GM23338 (cell line): ENCODE measurements at regions not wholly inside any gene's neighbourhood (a gene's known extent, or its start where the extent isn't known, plus 50 kb on each side); places are given as distances from the start of the nearest gene placed in this dataset.

Experiments
- ATAC-seq: fragments of 200-7000 bp; cut with Tn5 transposase; 3 replicates; pipeline ENCODE4 v1.9.1; 2020
- DNase-seq: peaks from one replicate; pipeline ENCODE4 v3.0.0-alpha.2; 2015; ENCODE audit warnings: low spot score
- H2AFZ ChIP-seq: fragments of 200-600 bp; sonication (generic); 2 replicates; pipeline ENCODE4 v1.8.0; 2016; ENCODE audit warnings: antibody characterized with exemption, mild to moderate bottlenecking, moderate library complexity
- H3F3A ChIP-seq: fragments of 200-600 bp; sonication (generic); replicated peaks from 2 replicates; pipeline ENCODE4 v1.8.0; 2017; ENCODE audit warnings: antibody characterized with exemption, mixed run types, low read depth
- H3K27ac ChIP-seq: fragments of 200-600 bp; sonication (generic); 2 replicates; pipeline ENCODE4 v1.6.1; 2016; ENCODE audit warnings: low read depth
- H3K27me3 ChIP-seq: fragments of 200-600 bp; sonication (generic); 2 replicates; pipeline ENCODE4 v1.8.0; 2016; ENCODE audit warnings: mild to moderate bottlenecking, mixed run types, moderate library complexity; ENCODE audit not compliant: insufficient read depth
- H3K36me3 ChIP-seq: fragments of 200-600 bp; sonication (generic); 2 replicates; pipeline ENCODE4 v1.8.0; 2016; ENCODE audit warnings: mild to moderate bottlenecking; ENCODE audit not compliant: insufficient read depth
- H3K4me1 ChIP-seq: fragments of 200-600 bp; sonication (generic); 2 replicates; pipeline ENCODE4 v1.8.0; 2016; ENCODE audit warnings: mild to moderate bottlenecking, moderate library complexity; ENCODE audit not compliant: insufficient read depth
- H3K4me2 ChIP-seq: fragments of 200-600 bp; sonication (generic); 2 replicates; pipeline ENCODE4 v1.7.1; 2017; ENCODE audit warnings: mixed run types
- H3K4me3 ChIP-seq: fragments of 200-600 bp; sonication (generic); 2 replicates; pipeline ENCODE4 v1.6.1; 2016; ENCODE audit warnings: mixed run types
- H3K79me2 ChIP-seq: fragments of 200-600 bp; sonication (generic); replicated peaks from 2 replicates; pipeline ENCODE4 v1.8.0; 2017; ENCODE audit warnings: mild to moderate bottlenecking; ENCODE audit not compliant: insufficient read depth
- H3K9me2 ChIP-seq: fragments of 200-600 bp; sonication (generic); 2 replicates; pipeline ENCODE4 v1.8.0; 2017; ENCODE audit not compliant: insufficient read depth
- H4K20me1 ChIP-seq: fragments of 200-600 bp; sonication (generic); replicated peaks from 2 replicates; pipeline ENCODE4 v1.8.0; 2017; ENCODE audit warnings: mild to moderate bottlenecking; ENCODE audit not compliant: insufficient read depth
- H3K27ac Mint-ChIP-seq: 2 replicates; pipeline ENCODE4 v1.8.0; 2020; ENCODE audit warnings: inconsistent platforms, mild to moderate bottlenecking, moderate library complexity, mixed read lengths
- H3K27me3 Mint-ChIP-seq: 3 replicates; pipeline ENCODE4 v1.8.0; 2022; ENCODE audit warnings: low read depth, mild to moderate bottlenecking, moderate library complexity, mixed read lengths, inconsistent platforms; ENCODE audit not compliant: insufficient read depth, poor library complexity
- H3K36me3 Mint-ChIP-seq: 3 replicates; pipeline ENCODE4 v1.8.0; 2021; ENCODE audit warnings: low read depth, mild to moderate bottlenecking, inconsistent platforms, moderate library complexity, mixed read lengths
- H3K4me1 Mint-ChIP-seq: 3 replicates; pipeline ENCODE4 v1.8.0; 2020; ENCODE audit warnings: mild to moderate bottlenecking, inconsistent platforms, mixed read lengths
- H3K4me3 Mint-ChIP-seq: 3 replicates; pipeline ENCODE4 v1.8.0; 2021; ENCODE audit warnings: moderate library complexity, mild to moderate bottlenecking, inconsistent platforms, mixed read lengths
- H3K9me3 Mint-ChIP-seq: 3 replicates; pipeline ENCODE4 v1.8.0; 2020; ENCODE audit warnings: moderate library complexity, mild to moderate bottlenecking, inconsistent platforms, mixed read lengths
- CREB1 ChIP-seq: fragments of 250-450 bp; sonication (Bioruptor Pico); IDR thresholded peaks from 2 replicates; pipeline ENCODE4 v1.5.0; 2020; ENCODE audit warnings: low read depth, mild to moderate bottlenecking, moderate library complexity
- EZH2 ChIP-seq: fragments of 200-600 bp; sonication (generic); IDR thresholded peaks from one replicate; pipeline ENCODE4 v1.8.0; 2017; ENCODE audit warnings: antibody characterized with exemption, mild to moderate bottlenecking, low read depth; ENCODE audit not compliant: unreplicated experiment
- EZH2phosphoT487 ChIP-seq: fragments of 200-600 bp; sonication (generic); IDR thresholded peaks from one replicate; pipeline ENCODE4 v1.8.1; 2018; ENCODE audit warnings: antibody characterized with exemption; ENCODE audit not compliant: unreplicated experiment
- JUNB ChIP-seq: IDR thresholded peaks from one replicate; pipeline ENCODE4 v1.6.1; 2016; ENCODE audit warnings: antibody characterized with exemption; ENCODE audit not compliant: unreplicated experiment
- NANOG ChIP-seq: IDR thresholded peaks from 2 replicates; pipeline ENCODE4 v1.6.1; 2016; ENCODE audit warnings: antibody characterized with exemption, borderline replicate concordance
- ZNF114 ChIP-seq: fragments of 250-450 bp; sonication (Bioruptor Pico); IDR thresholded peaks from 2 replicates; pipeline ENCODE4 v1.5.0; 2020; ENCODE audit warnings: mild to moderate bottlenecking, moderate library complexity
- TF ChIP-seq, protein P1 (sequence below): fragments of 250-450 bp; sonication (Bioruptor Pico); IDR thresholded peaks from 2 replicates; pipeline ENCODE4 v1.5.0; 2020; ENCODE audit warnings: mild to moderate bottlenecking, moderate library complexity

DNA sequence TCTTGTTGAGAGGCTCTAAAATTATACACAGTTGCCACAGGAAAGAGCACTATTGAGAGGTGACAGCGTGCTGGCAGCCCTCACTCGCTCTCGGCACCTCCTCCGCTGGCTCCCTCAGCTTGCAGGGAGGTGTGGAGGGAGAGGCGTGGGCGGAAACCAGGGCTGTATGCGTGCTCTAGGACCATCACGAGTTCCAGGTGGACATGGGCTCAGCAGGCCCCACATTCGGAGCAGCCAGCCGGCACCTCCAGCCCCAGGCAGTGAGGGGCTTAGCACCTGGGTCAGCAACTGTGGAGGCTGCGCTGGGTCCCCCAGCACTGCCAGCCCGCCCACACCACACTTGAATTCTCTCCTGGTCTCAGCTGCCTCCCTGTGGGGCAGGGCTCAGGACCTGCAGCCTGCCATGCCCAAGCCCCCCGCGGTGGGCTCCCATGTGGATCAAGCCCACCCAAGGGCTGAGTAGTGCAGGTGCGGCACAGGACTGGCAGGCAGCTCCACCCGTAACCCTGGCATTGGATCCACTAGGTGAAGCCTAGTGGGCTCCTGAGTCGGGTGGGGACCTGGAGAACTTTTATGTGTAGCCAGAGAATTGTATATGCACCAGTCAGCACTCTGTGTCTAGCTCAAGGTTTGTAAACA is 460.6 kb upstream of the ALCAM start (continued):
- TF ChIP-seq, protein P1, sequence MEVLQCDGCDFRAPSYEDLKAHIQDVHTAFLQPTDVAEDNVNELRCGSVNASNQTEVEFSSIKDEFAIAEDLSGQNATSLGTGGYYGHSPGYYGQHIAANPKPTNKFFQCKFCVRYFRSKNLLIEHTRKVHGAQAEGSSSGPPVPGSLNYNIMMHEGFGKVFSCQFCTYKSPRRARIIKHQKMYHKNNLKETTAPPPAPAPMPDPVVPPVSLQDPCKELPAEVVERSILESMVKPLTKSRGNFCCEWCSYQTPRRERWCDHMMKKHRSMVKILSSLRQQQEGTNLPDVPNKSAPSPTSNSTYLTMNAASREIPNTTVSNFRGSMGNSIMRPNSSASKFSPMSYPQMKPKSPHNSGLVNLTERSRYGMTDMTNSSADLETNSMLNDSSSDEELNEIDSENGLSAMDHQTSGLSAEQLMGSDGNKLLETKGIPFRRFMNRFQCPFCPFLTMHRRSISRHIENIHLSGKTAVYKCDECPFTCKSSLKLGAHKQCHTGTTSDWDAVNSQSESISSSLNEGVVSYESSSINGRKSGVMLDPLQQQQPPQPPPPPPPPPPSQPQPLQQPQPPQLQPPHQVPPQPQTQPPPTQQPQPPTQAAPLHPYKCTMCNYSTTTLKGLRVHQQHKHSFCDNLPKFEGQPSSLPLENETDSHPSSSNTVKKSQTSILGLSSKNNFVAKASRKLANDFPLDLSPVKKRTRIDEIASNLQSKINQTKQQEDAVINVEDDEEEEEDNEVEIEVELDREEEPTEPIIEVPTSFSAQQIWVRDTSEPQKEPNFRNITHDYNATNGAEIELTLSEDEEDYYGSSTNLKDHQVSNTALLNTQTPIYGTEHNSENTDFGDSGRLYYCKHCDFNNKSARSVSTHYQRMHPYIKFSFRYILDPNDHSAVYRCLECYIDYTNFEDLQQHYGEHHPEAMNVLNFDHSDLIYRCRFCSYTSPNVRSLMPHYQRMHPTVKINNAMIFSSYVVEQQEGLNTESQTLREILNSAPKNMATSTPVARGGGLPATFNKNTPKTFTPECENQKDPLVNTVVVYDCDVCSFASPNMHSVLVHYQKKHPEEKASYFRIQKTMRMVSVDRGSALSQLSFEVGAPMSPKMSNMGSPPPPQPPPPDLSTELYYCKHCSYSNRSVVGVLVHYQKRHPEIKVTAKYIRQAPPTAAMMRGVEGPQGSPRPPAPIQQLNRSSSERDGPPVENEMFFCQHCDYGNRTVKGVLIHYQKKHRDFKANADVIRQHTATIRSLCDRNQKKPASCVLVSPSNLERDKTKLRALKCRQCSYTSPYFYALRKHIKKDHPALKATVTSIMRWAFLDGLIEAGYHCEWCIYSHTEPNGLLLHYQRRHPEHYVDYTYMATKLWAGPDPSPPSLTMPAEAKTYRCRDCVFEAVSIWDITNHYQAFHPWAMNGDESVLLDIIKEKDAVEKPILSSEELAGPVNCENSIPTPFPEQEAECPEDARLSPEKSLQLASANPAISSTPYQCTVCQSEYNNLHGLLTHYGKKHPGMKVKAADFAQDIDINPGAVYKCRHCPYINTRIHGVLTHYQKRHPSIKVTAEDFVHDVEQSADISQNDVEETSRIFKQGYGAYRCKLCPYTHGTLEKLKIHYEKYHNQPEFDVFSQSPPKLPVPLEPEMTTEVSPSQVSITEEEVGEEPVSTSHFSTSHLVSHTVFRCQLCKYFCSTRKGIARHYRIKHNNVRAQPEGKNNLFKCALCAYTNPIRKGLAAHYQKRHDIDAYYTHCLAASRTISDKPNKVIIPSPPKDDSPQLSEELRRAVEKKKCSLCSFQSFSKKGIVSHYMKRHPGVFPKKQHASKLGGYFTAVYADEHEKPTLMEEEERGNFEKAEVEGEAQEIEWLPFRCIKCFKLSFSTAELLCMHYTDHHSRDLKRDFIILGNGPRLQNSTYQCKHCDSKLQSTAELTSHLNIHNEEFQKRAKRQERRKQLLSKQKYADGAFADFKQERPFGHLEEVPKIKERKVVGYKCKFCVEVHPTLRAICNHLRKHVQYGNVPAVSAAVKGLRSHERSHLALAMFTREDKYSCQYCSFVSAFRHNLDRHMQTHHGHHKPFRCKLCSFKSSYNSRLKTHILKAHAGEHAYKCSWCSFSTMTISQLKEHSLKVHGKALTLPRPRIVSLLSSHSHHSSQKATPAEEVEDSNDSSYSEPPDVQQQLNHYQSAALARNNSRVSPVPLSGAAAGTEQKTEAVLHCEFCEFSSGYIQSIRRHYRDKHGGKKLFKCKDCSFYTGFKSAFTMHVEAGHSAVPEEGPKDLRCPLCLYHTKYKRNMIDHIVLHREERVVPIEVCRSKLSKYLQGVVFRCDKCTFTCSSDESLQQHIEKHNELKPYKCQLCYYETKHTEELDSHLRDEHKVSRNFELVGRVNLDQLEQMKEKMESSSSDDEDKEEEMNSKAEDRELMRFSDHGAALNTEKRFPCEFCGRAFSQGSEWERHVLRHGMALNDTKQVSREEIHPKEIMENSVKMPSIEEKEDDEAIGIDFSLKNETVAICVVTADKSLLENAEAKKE (CRISPR knock-in tag), result no peak
- TF ChIP-seq EZH2 (no peak), ZNF114 (no peak)

DNA sequence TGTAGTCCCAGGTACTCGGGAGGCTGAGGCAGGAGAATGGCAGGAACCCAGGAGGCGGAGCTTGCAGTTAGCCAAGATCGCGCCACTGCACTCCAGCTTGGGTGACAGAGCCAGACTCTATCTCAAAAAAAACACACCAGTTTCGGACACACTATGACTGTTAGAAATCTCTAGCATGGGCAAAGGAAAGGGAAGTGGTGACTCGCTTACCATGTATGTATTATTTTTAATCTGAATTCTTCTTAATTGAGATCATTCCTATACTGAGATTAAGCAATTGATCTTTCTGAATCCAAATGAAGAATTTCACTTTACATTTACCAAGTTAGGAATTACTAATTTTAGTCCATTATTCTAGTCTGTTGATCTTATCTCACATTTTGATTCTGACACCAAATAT is 459.2 kb upstream of the ALCAM start:
- H3K4me1 ChIP-seq, result no peaks in the 10 kb centered on the region; the same call in 1 of the 2 replicates
- Mint-ChIP-seq H3K4me3 (no peak overlapping the region), H3K27ac (no peak overlapping the region), H3K27me3 (no peaks in the 10 kb centered on the region), H3K36me3 (peaks cover 13% of the 10 kb centered on the region; the same call in 2 of the 3 replicates), H3K9me3 (peaks cover 18% of the 10 kb centered on the region), H3K4me1 (peaks cover 10% of the 10 kb centered on the region; the same call in 2 of the 3 replicates)
- no peaks in the 10 kb centered on the region for H3K27me3 ChIP-seq
- DNase-seq (no peak), ATAC-seq (no peak)
- H2AFZ ChIP-seq, result 0 out of 2 replicates have a peak overlapping the region, but pooled peaks have one; percentile 23
- no peaks in the 10 kb centered on the region for H4K20me1 ChIP-seq
- H3K4me3 ChIP-seq, result no peak overlapping the region
- H3K9me2 ChIP-seq, result peaks cover 6% of the 10 kb centered on the region; the same call in 1 of the 2 replicates
- no peak overlapping the region for H3K27ac ChIP-seq
- H3K79me2 ChIP-seq, result no peaks in the 10 kb centered on the region
- H3K4me2 ChIP-seq, result no peak overlapping the region
- no peaks in the 10 kb centered on the region for H3K36me3 ChIP-seq
- no peaks in the 10 kb centered on the region for H3F3A ChIP-seq
- TF ChIP-seq ZNF114 (no peak), NANOG (no peak), CREB1 (CRISPR knock-in tag) (no peak), EZH2phosphoT487 (no peak), JUNB (no peak)
- TF ChIP-seq, protein P1 (CRISPR knock-in tag), result no peak
